Nephron progenitor cell (in vitro differentiated cells): ENCODE measurements at regions not wholly inside any gene's neighbourhood (a gene's known extent, or its start where the extent isn't known, plus 50 kb on each side); places are given as distances from the start of the nearest gene placed in this dataset.
"Not testable (repeated sequence)": the region's sequence is repeated elsewhere in the genome, so short reads cannot be mapped to it uniquely, and the experiment has no call there.

Experiments
- DNase-seq: peaks from one replicate; pipeline ENCODE4 v3.0.0; 2021
- H3K27ac Mint-ChIP-seq: 2 replicates; pipeline ENCODE4 v1.8.0; 2021; ENCODE audit warnings: mild to moderate bottlenecking, moderate library complexity, mixed read lengths
- H3K27me3 Mint-ChIP-seq: 2 replicates; pipeline ENCODE4 v1.8.0; 2021; ENCODE audit warnings: mild to moderate bottlenecking, low read depth, mixed read lengths; ENCODE audit not compliant: poor library complexity
- H3K36me3 Mint-ChIP-seq: 2 replicates; pipeline ENCODE4 v1.8.0; 2021; ENCODE audit warnings: low read depth, mixed read lengths
- H3K4me1 Mint-ChIP-seq: 2 replicates; pipeline ENCODE4 v1.8.0; 2021; ENCODE audit warnings: mixed read lengths
- H3K4me3 Mint-ChIP-seq: 2 replicates; pipeline ENCODE4 v1.8.0; 2021; ENCODE audit warnings: mild to moderate bottlenecking, moderate library complexity, mixed read lengths
- H3K9me3 Mint-ChIP-seq: 2 replicates; pipeline ENCODE4 v1.8.0; 2021; ENCODE audit warnings: mild to moderate bottlenecking, moderate library complexity, mixed read lengths
- TF ChIP-seq, protein P1 (sequence below): fragments of 200-600 bp; sonication (generic); IDR thresholded peaks from 2 replicates; pipeline ENCODE4 v1.5.0; 2021; ENCODE audit warnings: antibody characterized with exemption

DNA sequence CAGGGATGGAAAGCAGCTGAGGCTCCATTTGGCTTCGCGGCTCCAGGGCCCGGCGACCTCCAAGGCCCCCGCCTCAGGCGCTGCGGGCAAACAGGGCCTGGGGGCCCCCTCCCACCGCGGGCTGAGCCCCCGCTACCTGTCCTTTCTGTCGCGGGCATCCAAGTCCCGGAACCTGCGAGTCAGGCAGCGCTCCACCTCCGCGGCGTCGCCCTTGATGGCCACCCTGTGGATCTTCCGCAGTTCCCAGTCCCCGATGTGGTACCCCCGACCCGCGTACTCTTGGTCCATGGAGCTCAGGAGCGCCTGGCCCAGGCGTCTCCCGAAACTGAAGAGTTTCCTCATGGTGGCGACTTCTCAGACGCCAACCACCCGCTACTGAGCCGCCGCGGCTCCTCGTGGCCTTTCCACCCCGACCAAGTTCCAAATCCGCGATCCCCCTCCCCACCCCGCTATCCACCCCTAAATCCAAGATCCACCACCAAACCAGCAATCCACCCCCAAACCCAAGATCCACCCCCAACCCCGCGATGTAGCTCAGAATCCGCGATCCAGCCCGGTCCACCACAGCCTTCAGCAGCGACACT is 86.5 kb upstream of the CCDC180 start:
- Mint-ChIP-seq H3K4me1 (peaks cover 11% of the 10 kb centered on the region), H3K36me3 (no peaks in the 10 kb centered on the region), H3K27ac (no peak overlapping the region), H3K4me3 (peak overlapping the region; percentile 85), H3K27me3 (peaks cover 77% of the 10 kb centered on the region), H3K9me3 (peaks cover 3% of the 10 kb centered on the region)
- TF ChIP-seq, protein P1, sequence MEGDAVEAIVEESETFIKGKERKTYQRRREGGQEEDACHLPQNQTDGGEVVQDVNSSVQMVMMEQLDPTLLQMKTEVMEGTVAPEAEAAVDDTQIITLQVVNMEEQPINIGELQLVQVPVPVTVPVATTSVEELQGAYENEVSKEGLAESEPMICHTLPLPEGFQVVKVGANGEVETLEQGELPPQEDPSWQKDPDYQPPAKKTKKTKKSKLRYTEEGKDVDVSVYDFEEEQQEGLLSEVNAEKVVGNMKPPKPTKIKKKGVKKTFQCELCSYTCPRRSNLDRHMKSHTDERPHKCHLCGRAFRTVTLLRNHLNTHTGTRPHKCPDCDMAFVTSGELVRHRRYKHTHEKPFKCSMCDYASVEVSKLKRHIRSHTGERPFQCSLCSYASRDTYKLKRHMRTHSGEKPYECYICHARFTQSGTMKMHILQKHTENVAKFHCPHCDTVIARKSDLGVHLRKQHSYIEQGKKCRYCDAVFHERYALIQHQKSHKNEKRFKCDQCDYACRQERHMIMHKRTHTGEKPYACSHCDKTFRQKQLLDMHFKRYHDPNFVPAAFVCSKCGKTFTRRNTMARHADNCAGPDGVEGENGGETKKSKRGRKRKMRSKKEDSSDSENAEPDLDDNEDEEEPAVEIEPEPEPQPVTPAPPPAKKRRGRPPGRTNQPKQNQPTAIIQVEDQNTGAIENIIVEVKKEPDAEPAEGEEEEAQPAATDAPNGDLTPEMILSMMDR = no peak
- DNase-seq = peak; percentile 23

DNA sequence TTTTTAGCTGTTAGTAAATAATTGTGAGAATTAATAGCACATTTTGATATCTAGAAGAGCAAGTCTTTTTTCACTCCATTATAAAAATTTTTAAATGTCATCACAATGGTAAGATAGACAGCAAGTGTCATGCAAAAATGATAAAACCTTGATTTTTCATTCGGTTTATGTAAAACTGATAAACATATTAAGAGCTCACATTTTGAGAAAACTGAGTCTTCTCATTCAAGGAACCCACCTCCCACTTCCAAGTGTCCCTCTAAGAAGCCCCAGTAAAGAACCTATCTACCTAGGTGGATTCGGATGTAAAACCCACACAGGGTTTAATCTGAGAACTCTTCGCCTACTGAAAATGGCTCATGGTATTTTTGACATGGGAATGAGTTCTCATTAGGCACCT is 87.1 kb upstream of the CCDC180 start:
- not testable (repeated sequence) for H3K27ac Mint-ChIP-seq, DNase-seq, H3K9me3 Mint-ChIP-seq, H3K36me3 Mint-ChIP-seq
- Mint-ChIP-seq H3K4me3 (peak overlapping the region; percentile 85), H3K27me3 (peaks cover 83% of the 10 kb centered on the region), H3K4me1 (peaks cover 11% of the 10 kb centered on the region)

DNA sequence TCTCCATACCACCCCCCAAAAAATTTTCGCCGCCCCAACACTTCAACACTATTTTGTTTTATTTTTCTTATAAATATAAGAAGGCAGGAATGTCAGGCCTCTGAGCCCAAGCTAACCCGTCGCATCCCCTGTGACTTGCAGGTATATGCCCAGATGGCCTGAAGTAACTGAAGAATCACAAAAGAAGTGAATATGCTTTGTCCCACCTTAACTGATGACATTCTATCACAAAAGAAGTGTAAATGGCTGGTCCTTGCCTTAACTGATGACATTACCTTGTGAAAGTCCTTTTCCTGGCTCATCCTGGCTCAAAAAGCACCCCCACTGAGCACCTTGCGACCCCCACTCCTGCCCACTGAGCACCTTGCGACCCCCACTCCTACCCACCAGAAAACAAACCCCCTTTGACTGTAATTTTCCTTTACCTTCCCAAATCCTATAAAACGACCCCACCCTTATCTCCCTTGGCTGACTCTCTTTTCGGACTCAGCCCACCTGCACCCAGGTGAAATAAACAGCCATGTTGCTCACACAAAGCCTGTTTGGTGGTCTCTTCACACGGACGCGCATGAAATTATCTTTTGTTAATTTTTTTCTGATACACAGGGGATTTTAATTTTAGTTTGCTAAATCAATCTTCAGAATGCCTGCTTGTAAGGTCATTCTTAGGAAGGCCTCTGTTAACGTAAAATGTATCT is 87.9 kb upstream of the CCDC180 start:
- not testable (repeated sequence) for H3K36me3 Mint-ChIP-seq, H3K9me3 Mint-ChIP-seq, H3K27ac Mint-ChIP-seq, DNase-seq, H3K4me3 Mint-ChIP-seq
- Mint-ChIP-seq H3K27me3 (peaks cover 87% of the 10 kb centered on the region), H3K4me1 (peaks cover 11% of the 10 kb centered on the region)

DNA sequence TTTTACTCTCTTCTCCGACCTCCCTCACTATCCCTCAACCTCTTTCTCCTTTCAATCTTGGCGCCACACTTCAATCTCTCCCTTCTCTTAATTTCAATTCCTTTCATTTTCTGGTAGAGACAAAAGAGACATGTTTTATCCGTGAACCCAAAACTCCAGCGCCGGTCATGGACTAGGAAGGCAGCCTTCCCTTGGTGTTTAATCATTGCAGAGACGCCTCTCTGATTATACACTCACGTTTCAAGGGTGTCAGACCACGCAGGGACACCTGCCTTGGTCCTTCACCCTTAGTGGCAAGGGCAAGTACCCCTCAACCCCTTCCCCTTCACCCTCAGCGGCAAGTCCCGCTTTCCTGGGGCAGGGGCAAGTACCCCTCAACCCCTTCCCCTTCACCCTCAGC is 92.3 kb upstream of the CCDC180 start:
- not testable (repeated sequence) for H3K27ac Mint-ChIP-seq, DNase-seq
- H3K27me3 Mint-ChIP-seq = peaks cover 62% of the 10 kb centered on the region

DNA sequence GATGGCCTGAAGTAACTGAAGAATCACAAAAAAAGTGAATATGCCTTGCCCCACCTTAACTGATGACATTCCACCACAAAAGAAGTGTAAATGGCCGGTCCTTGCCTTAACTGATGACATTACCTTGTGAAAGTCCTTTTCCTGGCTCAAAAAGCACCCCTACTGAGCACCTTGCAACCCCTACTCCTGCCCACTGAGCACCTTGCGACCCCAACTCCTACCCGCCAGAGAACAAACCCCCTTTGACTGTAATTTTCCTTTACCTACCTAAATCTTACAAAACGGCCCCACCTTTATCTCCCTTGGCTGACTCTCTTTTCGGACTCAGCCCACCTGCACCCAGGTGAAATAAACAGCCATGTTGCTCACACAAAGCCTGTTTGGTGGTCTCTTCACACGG is 92.9 kb upstream of the CCDC180 start:
- H3K9me3 Mint-ChIP-seq = peaks cover 11% of the 10 kb centered on the region
- not testable (repeated sequence) for H3K36me3 Mint-ChIP-seq, H3K4me1 Mint-ChIP-seq, DNase-seq, H3K4me3 Mint-ChIP-seq, H3K27ac Mint-ChIP-seq
- H3K27me3 Mint-ChIP-seq = peaks cover 57% of the 10 kb centered on the region

More for the DNA sequence above, 92.3 kb upstream of the CCDC180 start:
- peaks cover 14% of the 10 kb centered on the region for H3K9me3 Mint-ChIP-seq
- H3K4me3 Mint-ChIP-seq, H3K36me3 Mint-ChIP-seq, H3K4me1 Mint-ChIP-seq: not testable (repeated sequence)

DNA sequence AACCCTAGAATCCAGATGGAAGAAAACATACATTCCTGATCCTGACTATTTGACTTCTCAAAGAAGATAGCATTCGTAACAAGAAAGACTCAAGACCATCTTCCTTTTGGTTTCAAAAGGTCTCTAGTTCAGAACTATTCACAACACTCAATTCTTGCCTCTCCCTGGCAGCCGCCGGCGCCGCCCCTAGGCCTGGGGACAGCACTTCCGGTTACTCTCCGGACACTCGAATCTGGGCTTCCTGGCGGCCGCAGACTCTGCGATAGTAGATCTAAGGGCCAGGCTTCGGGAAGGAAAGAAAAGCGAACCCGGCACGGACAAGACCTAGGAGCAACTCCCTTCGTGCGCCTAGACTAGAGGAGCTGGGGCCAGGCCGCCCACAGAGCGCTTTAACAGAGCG is 107.8 kb upstream of the CCDC180 start:
- not testable (repeated sequence) for H3K4me1 Mint-ChIP-seq, H3K27me3 Mint-ChIP-seq

DNA sequence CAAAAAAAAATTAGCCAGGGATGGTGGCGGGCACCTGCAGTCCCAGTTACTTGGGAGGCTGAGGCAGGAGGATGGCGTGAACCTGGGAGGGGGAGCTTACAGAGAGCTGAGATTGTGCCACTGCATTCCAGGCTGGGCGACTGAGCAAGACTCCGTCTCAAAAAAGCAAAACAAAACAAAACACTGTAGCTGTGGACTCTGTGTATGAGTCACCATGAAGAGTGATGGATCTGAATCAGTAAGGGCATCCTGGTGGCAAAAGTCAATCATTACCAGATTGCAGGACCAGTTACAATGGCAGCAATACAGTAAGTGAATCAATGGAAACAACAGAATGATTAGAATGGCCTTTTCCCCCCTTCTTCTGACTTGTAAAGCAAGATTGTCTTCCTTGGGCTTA is 113.7 kb upstream of the CCDC180 start:
- not testable (repeated sequence) for H3K9me3 Mint-ChIP-seq, H3K27me3 Mint-ChIP-seq, H3K27ac Mint-ChIP-seq, H3K4me3 Mint-ChIP-seq, DNase-seq, H3K36me3 Mint-ChIP-seq, H3K4me1 Mint-ChIP-seq

More for the DNA sequence above, 107.8 kb upstream of the CCDC180 start:
- H3K36me3 Mint-ChIP-seq = peaks cover 28% of the 10 kb centered on the region
- not testable (repeated sequence) for H3K4me3 Mint-ChIP-seq, H3K27ac Mint-ChIP-seq, DNase-seq
- H3K9me3 Mint-ChIP-seq = peaks cover 48% of the 10 kb centered on the region

DNA sequence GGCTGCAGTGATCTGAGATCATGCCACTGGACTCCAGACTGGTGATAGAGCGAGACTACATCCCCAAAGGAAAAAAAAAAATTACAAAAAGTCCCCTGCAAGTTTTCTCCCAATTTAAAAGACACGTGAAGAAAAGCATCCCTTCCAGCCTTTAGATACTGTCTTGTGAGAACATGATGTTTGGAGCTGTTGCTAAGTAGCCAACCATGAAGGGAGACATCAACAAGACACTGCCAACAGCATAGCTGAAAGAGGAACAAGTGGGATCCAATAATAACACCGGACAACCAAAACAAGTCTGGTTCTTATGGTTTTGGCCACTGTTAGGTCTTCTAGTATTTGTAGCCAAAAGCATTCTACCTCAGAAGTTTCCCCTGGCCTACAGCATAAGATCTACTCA is 118.9 kb upstream of the CCDC180 start:
- H3K4me1 Mint-ChIP-seq = no peaks in the 10 kb centered on the region
- no peaks in the 10 kb centered on the region for H3K36me3 Mint-ChIP-seq
- TF ChIP-seq, protein P1 = no peak

DNA sequence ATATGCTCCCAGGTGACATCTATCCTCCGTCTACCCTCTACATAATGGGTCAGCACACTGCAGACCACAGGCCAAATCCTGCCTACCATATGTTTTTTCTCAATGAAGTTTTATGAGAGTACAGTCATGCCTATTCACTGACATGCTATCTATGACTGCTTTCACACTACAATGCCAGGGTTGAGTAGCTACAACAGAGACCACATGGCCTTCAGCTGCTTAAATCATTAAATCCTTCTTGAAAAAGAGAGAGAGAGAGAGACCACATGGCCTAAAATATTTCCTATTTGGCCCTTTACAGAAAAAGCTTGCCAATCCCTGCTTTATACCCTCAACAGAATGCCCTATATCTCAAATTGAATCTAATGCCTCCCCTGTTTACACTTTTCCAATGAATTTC is 119.8 kb upstream of the CCDC180 start:
- not testable (repeated sequence) for H3K4me3 Mint-ChIP-seq, H3K27me3 Mint-ChIP-seq, H3K27ac Mint-ChIP-seq, H3K4me1 Mint-ChIP-seq, H3K36me3 Mint-ChIP-seq, H3K9me3 Mint-ChIP-seq, DNase-seq

More for the DNA sequence above, 118.9 kb upstream of the CCDC180 start:
- no peaks in the 10 kb centered on the region for H3K9me3 Mint-ChIP-seq
- DNase-seq = no peak
- H3K27me3 Mint-ChIP-seq = no peaks in the 10 kb centered on the region
- no peak overlapping the region for H3K4me3 Mint-ChIP-seq
- no peak overlapping the region for H3K27ac Mint-ChIP-seq
